ENCODE measurements at regions not wholly inside any gene's neighbourhood (a gene's known extent, or its start where the extent isn't known, plus 50 kb on each side); places are given as distances from the start of the nearest gene placed in this dataset.
"Not testable (repeated sequence)": the region's sequence is repeated elsewhere in the genome, so short reads cannot be mapped to it uniquely, and the experiment has no call there.

GRCh38 chrX:53831662-53832635, 145.4 kb upstream of the HUWE1 start:
- Mint-ChIP-seq H3K27ac (ENCODE audit: unreplicated experiment) (no peak overlapping the region), H3K4me3 (ENCODE audit: unreplicated experiment) (no peak overlapping the region), H3K4me1 (ENCODE audit: low read depth, unreplicated experiment) (no peaks in the 10 kb centered on the region), H3K27me3 (ENCODE audit: insufficient read depth, unreplicated experiment) (peaks cover 5% of the 10 kb centered on the region), H3K36me3 (ENCODE audit: insufficient read depth, unreplicated experiment) (no peaks in the 10 kb centered on the region), H3K9me3 (ENCODE audit: unreplicated experiment) (no peaks in the 10 kb centered on the region)
- peak; percentile 47 to 58 for DNase-seq
- H3K4me3 ChIP-seq (ENCODE audit: low read depth, low read length): no peak overlapping the region
- no peaks in the 10 kb centered on the region for H3K4me1 ChIP-seq
- no peaks in the 10 kb centered on the region for H3K36me3 ChIP-seq (ENCODE audit: control insufficient read depth, insufficient read depth, low read length)
- intact Hi-C loops (cut with micrococcal nuclease; ENCODE audit: unreplicated experiment): loop anchor here (5.0 kb wide), 2 partner anchors 135 to 150 kb away; no protein-coding TSS in a partner anchor
- POLR2A ChIA-PET: no interaction called here
- CTCF ChIA-PET: no interaction called here
- TF ChIP-seq, protein P1, sequence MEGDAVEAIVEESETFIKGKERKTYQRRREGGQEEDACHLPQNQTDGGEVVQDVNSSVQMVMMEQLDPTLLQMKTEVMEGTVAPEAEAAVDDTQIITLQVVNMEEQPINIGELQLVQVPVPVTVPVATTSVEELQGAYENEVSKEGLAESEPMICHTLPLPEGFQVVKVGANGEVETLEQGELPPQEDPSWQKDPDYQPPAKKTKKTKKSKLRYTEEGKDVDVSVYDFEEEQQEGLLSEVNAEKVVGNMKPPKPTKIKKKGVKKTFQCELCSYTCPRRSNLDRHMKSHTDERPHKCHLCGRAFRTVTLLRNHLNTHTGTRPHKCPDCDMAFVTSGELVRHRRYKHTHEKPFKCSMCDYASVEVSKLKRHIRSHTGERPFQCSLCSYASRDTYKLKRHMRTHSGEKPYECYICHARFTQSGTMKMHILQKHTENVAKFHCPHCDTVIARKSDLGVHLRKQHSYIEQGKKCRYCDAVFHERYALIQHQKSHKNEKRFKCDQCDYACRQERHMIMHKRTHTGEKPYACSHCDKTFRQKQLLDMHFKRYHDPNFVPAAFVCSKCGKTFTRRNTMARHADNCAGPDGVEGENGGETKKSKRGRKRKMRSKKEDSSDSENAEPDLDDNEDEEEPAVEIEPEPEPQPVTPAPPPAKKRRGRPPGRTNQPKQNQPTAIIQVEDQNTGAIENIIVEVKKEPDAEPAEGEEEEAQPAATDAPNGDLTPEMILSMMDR (IDR thresholded peaks at IDR 0.05; ENCODE audit: insufficient read depth in 1 of 2, low read depth in 1 of 2, low read length in 1 of 2, severe bottlenecking in 1 of 2, unreplicated experiment in 1 of 2): peak; percentile 28 to 56
- no peaks in the 10 kb centered on the region for H3K27me3 ChIP-seq (replicated peaks; ENCODE audit: control insufficient read depth, insufficient read depth, low read length)
- BruUV-seq (replicated peaks): no TSS peak
- no peaks in the 10 kb centered on the region for H3K9me3 ChIP-seq

GRCh38 chrX:53824686-53825085, 138.2 kb upstream of the HUWE1 start:
- H3K36me3 Mint-ChIP-seq (ENCODE audit: insufficient read depth, unreplicated experiment): no peaks in the 10 kb centered on the region
- H3K27me3 Mint-ChIP-seq (ENCODE audit: insufficient read depth, unreplicated experiment): no peaks in the 10 kb centered on the region
- ChIA-PET POLR2A (no interaction called here), CTCF (no interaction called here)
- H3K4me3 ChIP-seq (ENCODE audit: low read depth, low read length): no peak overlapping the region
- no peak overlapping the region for H3K27ac Mint-ChIP-seq (ENCODE audit: unreplicated experiment)
- intact Hi-C loops (cut with micrococcal nuclease; ENCODE audit: unreplicated experiment): no loop called here
- no peaks in the 10 kb centered on the region for H3K4me1 Mint-ChIP-seq (ENCODE audit: low read depth, unreplicated experiment)
- H3K27me3 ChIP-seq (replicated peaks; ENCODE audit: control insufficient read depth, insufficient read depth, low read length): no peaks in the 10 kb centered on the region
- no peaks in the 10 kb centered on the region for H3K9me3 Mint-ChIP-seq (ENCODE audit: unreplicated experiment)
- H3K9me3 ChIP-seq: no peaks in the 10 kb centered on the region
- H3K4me3 Mint-ChIP-seq (ENCODE audit: unreplicated experiment): no peak overlapping the region
- DNase-seq: no peak
- no TSS peak for BruUV-seq (replicated peaks)
- no peaks in the 10 kb centered on the region for H3K4me1 ChIP-seq
- TF ChIP-seq, protein P1 (IDR thresholded peaks at IDR 0.05; ENCODE audit: insufficient read depth in 1 of 2, low read depth in 1 of 2, low read length in 1 of 2, severe bottlenecking in 1 of 2, unreplicated experiment in 1 of 2): no peak
- no peaks in the 10 kb centered on the region for H3K36me3 ChIP-seq (ENCODE audit: control insufficient read depth, insufficient read depth, low read length)

- H3K4me3 Mint-ChIP-seq (ENCODE audit: unreplicated experiment); H3K36me3 Mint-ChIP-seq (ENCODE audit: insufficient read depth, unreplicated experiment); H3K27ac Mint-ChIP-seq (ENCODE audit: unreplicated experiment); DNase-seq; BruUV-seq (replicated peaks); H3K36me3 ChIP-seq (ENCODE audit: control insufficient read depth, insufficient read depth, low read length); H3K9me3 ChIP-seq; H3K4me3 ChIP-seq (ENCODE audit: low read depth, low read length); H3K27me3 ChIP-seq (replicated peaks; ENCODE audit: control insufficient read depth, insufficient read depth, low read length); POLR2A ChIA-PET; H3K4me1 Mint-ChIP-seq (ENCODE audit: low read depth, unreplicated experiment); H3K9me3 Mint-ChIP-seq (ENCODE audit: unreplicated experiment); H3K27me3 Mint-ChIP-seq (ENCODE audit: insufficient read depth, unreplicated experiment); CTCF ChIA-PET; H3K4me1 ChIP-seq; intact Hi-C loops (cut with micrococcal nuclease; ENCODE audit: unreplicated experiment): not testable (repeated sequence)
Observed at GRCh38 chrX:53818115-53818514, 131.6 kb upstream of the HUWE1 start.

Data from Caco-2 (cell line).